PC-3 (cell line): ENCODE measurements at regions not wholly inside any gene's neighbourhood (a gene's known extent, or its start where the extent isn't known, plus 50 kb on each side); places are given as distances from the start of the nearest gene placed in this dataset.

ENCODE experiments used
- CTCF ChIP-seq: fragments of 300-600 bp; sonication (generic); conservative IDR thresholded peaks from 2 replicates; pipeline ENCODE4 v1.5.1; 2017; ENCODE audit warnings: antibody characterized with exemption, low read depth, mild to moderate bottlenecking, low read length
- EZH2 ChIP-seq: fragments of 300-600 bp; sonication (generic); IDR thresholded peaks from one replicate; pipeline ENCODE4 v1.6.1; 2017; ENCODE audit warnings: antibody characterized with exemption, mild to moderate bottlenecking, low read length; ENCODE audit not compliant: unreplicated experiment

- TF ChIP-seq EZH2 (no peak), CTCF (no peak)
These were observed 609.8 kb downstream of the TLR4 start for GRCh38 chr9:118313965-118314364.
